Glomerular visceral epithelial cell (primary cell): ENCODE measurements at regions not wholly inside any gene's neighbourhood (a gene's known extent, or its start where the extent isn't known, plus 50 kb on each side); places are given as distances from the start of the nearest gene placed in this dataset.
"Not testable (repeated sequence)": the region's sequence is repeated elsewhere in the genome, so short reads cannot be mapped to it uniquely, and the experiment has no call there.

Source experiments
- DNase-seq: peaks from one replicate; pipeline ENCODE4 v3.0.0-alpha.2; 2016; ENCODE audit errors: extremely low spot score

- DNase-seq: no peak
Observed at GRCh38 chr13:50742353-50742752, 101.1 kb downstream of the DLEU7 start.

- no peak for DNase-seq
Observed at GRCh38 chr13:50742968-50743367, 100.5 kb downstream of the DLEU7 start.

DNA sequence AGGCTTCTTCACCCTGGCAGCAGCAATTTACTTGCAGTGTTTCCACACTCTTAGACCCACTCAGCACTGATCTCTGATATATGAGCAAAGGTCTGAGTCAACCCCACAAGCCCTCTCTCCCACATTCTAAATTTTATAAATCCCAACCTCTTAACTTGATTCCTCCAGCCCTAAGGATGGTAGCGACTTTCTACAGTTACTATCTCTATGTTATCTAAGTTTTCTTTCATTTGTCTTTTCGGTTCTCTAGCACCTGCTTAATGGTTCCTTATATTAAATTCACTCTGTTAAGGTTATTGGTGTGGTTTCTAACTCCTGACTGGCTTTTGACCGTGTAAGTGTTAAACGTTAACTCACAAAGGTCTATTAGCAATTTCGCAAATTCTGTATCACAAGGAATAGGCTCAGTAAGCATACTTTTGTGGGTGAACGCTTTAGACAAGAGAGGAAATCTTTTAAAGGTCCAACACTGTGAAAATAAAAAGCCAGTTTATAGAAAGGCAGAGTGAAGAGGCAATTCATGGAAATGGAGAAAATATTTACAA is 99.3 kb downstream of the DLEU7 start:
- DNase-seq: no peak

- no peak for DNase-seq
Observed at GRCh38 chr13:50745542-50746115, 97.9 kb downstream of the DLEU7 start.

DNA sequence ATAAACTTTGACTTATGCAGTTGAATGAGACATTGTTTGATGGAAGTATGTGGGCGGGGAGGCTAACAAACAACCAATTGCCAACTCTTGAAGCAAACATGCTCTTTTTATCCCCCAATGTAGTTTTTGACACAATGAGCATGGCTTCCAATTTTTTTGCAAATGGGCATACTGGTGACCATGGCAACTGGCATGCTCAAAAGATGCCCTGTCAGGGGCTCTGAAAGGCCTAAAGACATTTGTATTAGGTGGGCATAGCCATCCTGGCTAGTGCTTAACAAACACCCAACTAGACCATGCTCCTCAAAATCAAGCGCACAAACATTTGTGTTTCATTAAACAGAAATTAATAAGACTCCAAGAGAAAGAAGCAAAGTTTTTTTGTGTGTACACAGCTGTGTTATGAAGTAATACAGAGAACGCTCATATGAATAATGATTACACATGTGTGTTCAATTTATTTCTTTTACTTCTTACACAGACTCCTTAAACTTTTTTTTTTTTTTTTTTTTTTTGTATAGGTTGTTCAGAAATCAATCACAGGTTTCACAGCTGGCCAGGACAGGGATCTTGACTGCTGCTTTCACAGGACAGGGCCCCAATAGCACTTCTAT is 95.6 kb downstream of the DLEU7 start:
- DNase-seq: no peak

- not testable (repeated sequence) for DNase-seq
Observed at GRCh38 chr13:50753221-50753620, 90.3 kb downstream of the DLEU7 start.

- not testable (repeated sequence) for DNase-seq
Observed at GRCh38 chr13:50755862-50756685, 87.4 kb downstream of the DLEU7 start.

DNA sequence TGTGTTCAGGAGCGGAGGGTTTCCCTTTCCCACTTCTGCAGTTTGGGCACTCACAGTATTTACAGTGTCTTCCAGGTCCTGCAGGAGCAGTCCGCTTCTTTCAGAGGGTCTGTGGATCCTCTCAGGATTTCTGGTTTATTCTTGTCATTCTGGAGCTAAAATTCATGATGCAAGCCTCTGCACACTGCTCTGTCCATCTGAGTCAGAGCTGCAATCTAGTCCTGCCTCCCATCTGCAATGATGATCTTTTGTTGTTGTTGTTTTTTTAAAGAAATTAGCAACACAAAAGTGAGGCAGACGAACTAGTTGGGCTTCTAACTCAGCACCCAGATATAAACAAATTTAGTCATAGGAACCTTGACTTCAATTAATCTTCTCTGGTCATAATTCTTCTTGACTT is 86.5 kb downstream of the DLEU7 start:
- DNase-seq: no peak

GRCh38 chr13:50758796-50759195 is 84.7 kb downstream of the DLEU7 start:
- DNase-seq: no peak

GRCh38 chr13:50760751-50761150 is 82.7 kb downstream of the DLEU7 start:
- DNase-seq: no peak

GRCh38 chr13:50761406-50761805 is 82.1 kb downstream of the DLEU7 start:
- DNase-seq: no peak

DNA sequence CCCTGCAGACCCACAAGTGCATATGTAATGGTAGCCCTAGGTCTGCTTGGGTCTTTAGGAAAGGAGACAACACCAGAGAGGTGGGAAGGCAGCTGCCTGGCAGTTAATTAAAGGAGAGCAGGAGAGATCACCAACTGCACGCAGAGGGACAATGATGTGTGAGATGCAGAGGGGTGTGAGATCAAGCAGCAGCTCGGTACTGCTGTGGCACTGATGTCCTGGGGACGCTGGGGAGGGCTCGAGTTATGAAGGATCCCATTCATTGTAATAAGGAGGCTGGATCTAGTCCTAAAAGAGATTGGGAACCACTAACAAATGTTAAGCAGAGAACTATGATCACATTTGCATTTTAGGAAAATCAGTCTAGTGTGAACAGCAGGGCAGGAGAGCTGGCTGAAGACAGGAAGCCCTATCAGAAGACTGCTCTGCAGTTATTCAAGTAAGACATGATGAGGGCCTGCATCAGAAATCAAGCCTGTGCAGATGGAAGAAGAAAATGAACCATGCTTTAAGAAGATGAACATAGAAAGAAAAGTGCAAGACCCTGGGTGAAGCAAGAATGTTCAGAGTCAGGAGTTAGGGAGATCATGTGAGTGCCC is 80.4 kb downstream of the DLEU7 start:
- DNase-seq: no peak

GRCh38 chr13:50766013-50766412 is 77.5 kb downstream of the DLEU7 start:
- DNase-seq: no peak

DNA sequence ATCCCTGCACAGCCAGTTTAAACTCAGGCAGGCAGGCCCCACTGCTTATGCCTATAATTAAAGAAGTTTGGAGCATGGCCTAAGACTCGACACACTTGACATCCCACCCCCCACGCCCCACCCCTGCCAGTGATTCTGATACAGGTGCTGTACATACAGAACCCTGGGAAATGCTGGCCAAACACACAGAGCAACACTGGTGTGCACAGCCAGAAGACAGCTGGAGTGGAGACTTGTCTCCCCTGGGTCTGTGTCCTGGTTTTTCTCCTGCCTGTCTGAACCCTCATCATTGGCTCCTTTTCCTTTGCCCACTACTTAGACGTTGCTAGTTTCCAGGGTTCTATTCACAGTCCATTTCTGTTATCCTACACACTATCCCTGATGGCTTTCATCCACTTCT is 76.8 kb downstream of the DLEU7 start:
- no peak for DNase-seq

DNA sequence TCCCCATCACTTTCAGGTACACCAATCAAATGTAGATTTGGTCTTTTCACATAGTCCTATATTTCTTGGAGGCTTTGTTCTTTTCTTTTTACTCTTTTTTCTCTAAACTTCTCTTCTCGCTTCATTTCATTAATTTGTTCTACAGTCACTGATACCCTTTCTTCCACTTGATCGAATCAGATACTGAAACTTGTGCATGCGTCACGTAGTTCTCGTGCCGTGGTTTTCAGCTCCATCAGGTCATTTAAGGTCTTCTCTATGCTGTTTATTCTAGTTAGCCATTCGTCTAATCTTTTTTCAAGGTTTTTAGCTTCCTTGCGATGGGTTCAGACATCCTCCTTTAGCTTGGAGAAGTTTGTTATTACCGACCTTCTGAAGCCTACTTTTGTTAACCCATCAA is 70.6 kb downstream of the DLEU7 start:
- DNase-seq: not testable (repeated sequence)
